Dedifferentiated amniotic fluid mesenchymal stem cell (primary cell): ENCODE measurements at regions not wholly inside any gene's neighbourhood (a gene's known extent, or its start where the extent isn't known, plus 50 kb on each side); places are given as distances from the start of the nearest gene placed in this dataset.
"Not testable (repeated sequence)": the region's sequence is repeated elsewhere in the genome, so short reads cannot be mapped to it uniquely, and the experiment has no call there.

Source experiments
- DNase-seq: peaks from one replicate; pipeline ENCODE4 v3.0.0-alpha.2; 2016; ENCODE audit errors: extremely low spot score

GRCh38 chr2:16726577-16726976 lies 60.9 kb upstream of the CYRIA start:
- no peak for DNase-seq

DNA sequence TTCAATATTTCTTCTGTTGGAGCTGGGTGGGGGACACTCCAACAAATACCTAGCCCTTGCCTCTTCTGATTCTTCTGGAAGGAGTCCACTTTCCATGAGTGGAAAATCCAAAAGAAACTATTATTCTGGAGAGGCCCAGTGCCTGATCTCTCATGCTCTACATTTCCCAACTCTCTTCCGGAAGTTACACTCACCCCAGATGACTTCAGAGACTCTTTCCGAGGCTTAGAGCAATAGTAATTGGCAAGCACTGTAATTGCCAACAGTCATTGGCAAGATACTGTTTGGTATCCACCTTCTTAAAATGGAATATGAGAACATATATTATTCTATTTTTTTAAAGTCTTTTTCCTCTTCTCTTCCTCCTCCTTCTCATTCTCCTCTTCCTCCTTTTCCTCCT lies 60.5 kb upstream of the CYRIA start:
- DNase-seq = no peak

DNA sequence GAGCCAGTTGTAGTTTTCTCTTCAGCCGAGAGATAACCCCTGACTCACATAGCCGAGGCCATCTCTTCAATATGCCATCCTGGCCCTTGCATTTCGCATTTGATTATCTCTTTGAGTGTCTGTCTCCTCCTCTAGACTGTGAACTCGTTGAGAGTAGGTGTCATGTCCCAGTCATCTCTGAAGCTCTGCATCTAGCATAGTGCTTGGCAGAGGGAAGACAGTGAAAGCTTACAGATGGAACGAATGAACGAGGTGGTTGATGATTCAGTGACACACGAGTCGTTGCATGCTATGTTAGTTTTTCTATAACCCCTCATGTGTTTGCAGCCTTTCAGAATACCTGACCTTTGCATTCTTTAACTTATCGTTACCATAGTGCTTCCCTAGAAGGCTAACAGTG lies 59.9 kb upstream of the CYRIA start:
- no peak for DNase-seq

GRCh38 chr2:16722677-16723076 lies 57.0 kb upstream of the CYRIA start:
- no peak for DNase-seq

- no peak for DNase-seq
Measured at GRCh38 chr2:16722126-16722525, 56.5 kb upstream of the CYRIA start.

- DNase-seq = not testable (repeated sequence)
Measured at GRCh38 chr2:16721529-16721928, 55.9 kb upstream of the CYRIA start.

GRCh38 chr2:16720737-16721136 lies 55.1 kb upstream of the CYRIA start:
- DNase-seq = not testable (repeated sequence)

DNA sequence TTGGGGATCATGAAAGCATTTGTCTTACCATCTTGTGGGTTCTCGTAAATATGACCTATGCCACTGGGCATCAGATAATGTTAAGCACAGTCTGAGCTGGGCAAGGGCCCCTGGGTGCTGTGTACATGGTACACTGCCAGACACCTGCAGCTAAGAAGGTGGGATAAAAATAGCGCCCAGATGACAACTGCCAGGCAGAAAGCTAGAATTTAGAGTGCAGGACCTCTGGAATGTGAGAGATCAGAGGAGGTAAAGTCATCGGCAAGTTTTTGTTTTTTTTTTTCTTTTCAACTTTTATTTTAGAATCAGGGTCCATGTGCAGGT lies 53.8 kb upstream of the CYRIA start:
- DNase-seq = no peak

DNA sequence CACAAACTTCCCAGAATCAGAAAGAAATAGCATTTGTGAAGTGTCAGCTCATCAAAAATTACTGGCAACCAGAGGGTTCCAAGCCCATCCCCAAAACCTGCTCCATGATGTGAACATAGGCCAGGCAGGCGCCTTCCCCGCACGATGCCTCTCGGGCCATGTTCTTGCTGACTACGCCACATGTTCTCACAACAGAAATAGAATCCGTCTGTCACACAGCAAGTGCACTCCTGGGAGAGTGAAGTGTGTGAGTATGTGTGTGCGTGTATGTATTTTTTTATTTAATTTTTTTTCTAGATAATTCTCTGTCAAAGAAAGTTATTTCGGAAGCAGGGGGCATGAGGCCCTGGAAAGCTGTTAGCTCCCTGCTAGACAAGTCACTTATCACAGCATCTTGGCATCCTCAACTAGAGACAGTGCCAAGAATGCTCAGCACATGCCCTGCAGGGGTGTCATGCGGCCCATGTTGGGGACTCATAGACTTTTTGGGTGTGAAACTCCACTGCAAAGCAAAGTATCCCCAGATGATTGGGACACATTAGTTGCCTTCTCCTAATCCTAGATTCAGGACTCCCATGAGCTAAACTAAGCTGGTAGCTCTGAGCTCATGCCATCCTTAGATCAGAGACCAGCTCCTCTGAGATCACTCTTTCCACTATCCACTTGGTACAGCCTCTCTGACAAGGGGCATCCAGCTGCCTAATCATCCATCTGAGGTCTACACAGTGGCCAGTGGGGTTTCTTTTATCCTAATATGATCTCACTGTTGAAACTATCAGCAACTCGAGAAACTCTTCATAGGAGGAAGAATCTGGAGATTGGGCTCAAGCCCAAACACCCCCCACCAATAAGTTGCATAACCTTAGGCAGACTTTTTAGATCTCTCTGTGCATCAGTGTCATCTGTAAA lies 53.2 kb upstream of the CYRIA start:
- DNase-seq = no peak

DNA sequence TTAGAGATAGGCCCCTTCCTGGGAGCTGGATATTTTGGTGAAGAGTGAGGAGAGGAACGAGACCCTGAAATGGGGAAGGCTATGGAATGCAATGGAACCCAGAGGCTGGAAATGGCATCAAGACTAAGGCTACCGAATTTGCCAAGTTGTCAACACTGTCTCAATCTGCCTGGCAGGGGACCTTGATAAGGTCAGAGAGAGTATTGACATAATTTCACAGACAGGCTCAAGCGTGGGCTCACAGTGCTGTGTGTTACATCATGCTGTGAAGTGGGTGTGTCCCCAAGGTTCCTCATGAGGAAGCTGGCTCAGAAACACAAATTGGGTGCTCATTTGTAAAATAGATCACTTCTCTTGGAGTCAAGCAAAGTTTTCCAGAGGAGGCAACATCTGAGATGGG lies 51.8 kb upstream of the CYRIA start:
- DNase-seq = no peak

DNA sequence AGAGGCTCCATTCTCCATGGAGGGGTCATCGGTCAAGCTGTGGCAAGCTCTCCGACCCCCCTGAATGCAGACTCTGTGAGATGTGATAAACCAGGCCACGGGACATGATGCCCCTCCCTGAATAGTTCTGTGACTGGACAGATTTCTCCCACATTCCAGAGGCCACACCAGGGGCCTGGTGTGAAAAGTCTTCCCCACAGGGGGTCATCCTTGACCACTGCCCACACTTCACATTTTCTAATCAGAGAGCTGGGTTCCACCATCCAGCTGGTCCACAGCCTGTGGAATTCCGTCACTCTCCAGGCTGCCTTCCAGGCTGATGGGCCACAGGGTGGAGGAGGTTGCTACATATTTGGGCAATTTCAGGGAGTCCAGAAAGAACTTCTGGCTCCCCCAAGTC lies 51.3 kb upstream of the CYRIA start:
- DNase-seq = no peak

- no peak for DNase-seq
Measured at GRCh38 chr2:16716024-16716423, 50.4 kb upstream of the CYRIA start.
